22Rv1 (cell line): ENCODE measurements at regions not wholly inside any gene's neighbourhood (a gene's known extent, or its start where the extent isn't known, plus 50 kb on each side); places are given as distances from the start of the nearest gene placed in this dataset.
A peak's percentile ranks its signal among the peaks of the same experiment; 100 is the strongest.

Experiments used
- H3K27ac ChIP-seq: fragments of 450-650 bp; 2 replicates; pipeline ENCODE4 v1.5.1; 2017
- CTCF ChIP-seq: fragments of 450-650 bp; IDR thresholded peaks from 2 replicates; pipeline ENCODE4 v1.5.1; 2017; ENCODE audit warnings: mild to moderate bottlenecking
- ZFX ChIP-seq: fragments of 450-650 bp; IDR thresholded peaks from 2 replicates; pipeline ENCODE4 v1.6.1; 2017; ENCODE audit warnings: antibody characterized with exemption, borderline replicate concordance

GRCh38 chr5:155935723-155936122, 391.2 kb upstream of the SGCD start:
- H3K27ac ChIP-seq = no peak overlapping the region
- TF ChIP-seq CTCF (no peak), ZFX (no peak)

- H3K27ac ChIP-seq = no peak overlapping the region
- TF ChIP-seq ZFX = no peak
- TF ChIP-seq CTCF = no peak
Measured at GRCh38 chr5:155936520-155937406, 390.2 kb upstream of the SGCD start.

- no peak for TF ChIP-seq CTCF
- TF ChIP-seq ZFX = no peak
- no peak overlapping the region for H3K27ac ChIP-seq
Measured at GRCh38 chr5:155938051-155938450, 388.9 kb upstream of the SGCD start.

GRCh38 chr5:155941340-155941739, 385.6 kb upstream of the SGCD start:
- H3K27ac ChIP-seq = no peak overlapping the region
- TF ChIP-seq CTCF = no peak
- TF ChIP-seq ZFX = no peak

GRCh38 chr5:155943516-155944407, 383.2 kb upstream of the SGCD start:
- TF ChIP-seq CTCF (peak; percentile 86), ZFX (no peak)
- H3K27ac ChIP-seq = no peak overlapping the region

- TF ChIP-seq CTCF (no peak), ZFX (no peak)
- no peak overlapping the region for H3K27ac ChIP-seq
Measured at GRCh38 chr5:155947394-155948062, 379.4 kb upstream of the SGCD start.
